ENCODE measurements at regions not wholly inside any gene's neighbourhood (a gene's known extent, or its start where the extent isn't known, plus 50 kb on each side); places are given as distances from the start of the nearest gene placed in this dataset.
"Not testable (repeated sequence)": the region's sequence is repeated elsewhere in the genome, so short reads cannot be mapped to it uniquely, and the experiment has no call there.

- Mint-ChIP-seq H3K27ac (no peak overlapping the region), H3K27me3 (no peaks in the 10 kb centered on the region), H3K4me1 (ENCODE audit: low read depth) (no peaks in the 10 kb centered on the region), H3K4me3 (no peak overlapping the region), H3K36me3 (ENCODE audit: low read depth) (no peaks in the 10 kb centered on the region), H3K9me3 (no peaks in the 10 kb centered on the region)
Measured at GRCh38 chr14:41285186-41285748, 321.4 kb upstream of the LRFN5 start.

GRCh38 chr14:41280745-41281144, 325.9 kb upstream of the LRFN5 start:
- Mint-ChIP-seq H3K4me1 (ENCODE audit: low read depth) (no peaks in the 10 kb centered on the region), H3K27me3 (no peaks in the 10 kb centered on the region), H3K9me3 (no peaks in the 10 kb centered on the region)

GRCh38 chr14:41277450-41277849, 329.2 kb upstream of the LRFN5 start:
- Mint-ChIP-seq H3K4me3 (no peak overlapping the region), H3K36me3 (ENCODE audit: low read depth) (no peaks in the 10 kb centered on the region), H3K27ac (no peak overlapping the region)

More at GRCh38 chr14:41280745-41281144, 325.9 kb upstream of the LRFN5 start:
- Mint-ChIP-seq H3K27ac (no peak overlapping the region), H3K36me3 (ENCODE audit: low read depth) (no peaks in the 10 kb centered on the region), H3K4me3 (no peak overlapping the region)

GRCh38 chr14:41257476-41257875, 349.2 kb upstream of the LRFN5 start:
- H3K4me1 Mint-ChIP-seq (ENCODE audit: low read depth): no peaks in the 10 kb centered on the region
- no peak overlapping the region for H3K27ac Mint-ChIP-seq
- H3K27me3 Mint-ChIP-seq: no peaks in the 10 kb centered on the region
- H3K9me3 Mint-ChIP-seq: no peaks in the 10 kb centered on the region
- H3K4me3 Mint-ChIP-seq: no peak overlapping the region
- no peaks in the 10 kb centered on the region for H3K36me3 Mint-ChIP-seq (ENCODE audit: low read depth)

More at GRCh38 chr14:41277450-41277849, 329.2 kb upstream of the LRFN5 start:
- Mint-ChIP-seq H3K9me3 (no peaks in the 10 kb centered on the region), H3K27me3 (no peaks in the 10 kb centered on the region), H3K4me1 (ENCODE audit: low read depth) (no peaks in the 10 kb centered on the region)

GRCh38 chr14:41235466-41235865, 371.2 kb upstream of the LRFN5 start:
- Mint-ChIP-seq H3K4me3 (no peak overlapping the region), H3K9me3 (peaks cover 4% of the 10 kb centered on the region), H3K27ac (no peak overlapping the region), H3K27me3 (no peaks in the 10 kb centered on the region), H3K36me3 (ENCODE audit: low read depth) (no peaks in the 10 kb centered on the region), H3K4me1 (ENCODE audit: low read depth) (no peaks in the 10 kb centered on the region)

GRCh38 chr14:41230683-41231082, 376.0 kb upstream of the LRFN5 start:
- no peaks in the 10 kb centered on the region for H3K36me3 Mint-ChIP-seq (ENCODE audit: low read depth)
- no peak overlapping the region for H3K27ac Mint-ChIP-seq
- no peaks in the 10 kb centered on the region for H3K4me1 Mint-ChIP-seq (ENCODE audit: low read depth)
- no peaks in the 10 kb centered on the region for H3K27me3 Mint-ChIP-seq
- no peak overlapping the region for H3K4me3 Mint-ChIP-seq
- no peaks in the 10 kb centered on the region for H3K9me3 Mint-ChIP-seq

GRCh38 chr14:41229824-41230223, 376.9 kb upstream of the LRFN5 start:
- H3K4me1 Mint-ChIP-seq (ENCODE audit: low read depth): no peaks in the 10 kb centered on the region
- no peaks in the 10 kb centered on the region for H3K36me3 Mint-ChIP-seq (ENCODE audit: low read depth)
- H3K9me3 Mint-ChIP-seq: no peaks in the 10 kb centered on the region
- H3K27ac Mint-ChIP-seq: no peak overlapping the region
- H3K4me3 Mint-ChIP-seq: no peak overlapping the region
- no peaks in the 10 kb centered on the region for H3K27me3 Mint-ChIP-seq

- Mint-ChIP-seq H3K4me1 (ENCODE audit: low read depth) (no peaks in the 10 kb centered on the region), H3K4me3 (no peak overlapping the region), H3K36me3 (ENCODE audit: low read depth) (no peaks in the 10 kb centered on the region), H3K27ac (no peak overlapping the region), H3K27me3 (no peaks in the 10 kb centered on the region), H3K9me3 (no peaks in the 10 kb centered on the region)
Measured at GRCh38 chr14:41225433-41225832, 381.2 kb upstream of the LRFN5 start.

GRCh38 chr14:41222581-41222980, 384.1 kb upstream of the LRFN5 start:
- no peaks in the 10 kb centered on the region for H3K4me1 Mint-ChIP-seq (ENCODE audit: low read depth)
- H3K9me3 Mint-ChIP-seq: no peaks in the 10 kb centered on the region
- no peak overlapping the region for H3K4me3 Mint-ChIP-seq
- H3K27me3 Mint-ChIP-seq: no peaks in the 10 kb centered on the region
- H3K27ac Mint-ChIP-seq: no peak overlapping the region
- H3K36me3 Mint-ChIP-seq (ENCODE audit: low read depth): no peaks in the 10 kb centered on the region

- not testable (repeated sequence) for H3K27ac Mint-ChIP-seq; H3K36me3 Mint-ChIP-seq (ENCODE audit: low read depth); H3K27me3 Mint-ChIP-seq; H3K4me1 Mint-ChIP-seq (ENCODE audit: low read depth); H3K4me3 Mint-ChIP-seq; H3K9me3 Mint-ChIP-seq
Measured at GRCh38 chr14:41214978-41215377, 391.7 kb upstream of the LRFN5 start.

- Mint-ChIP-seq H3K27me3 (no peaks in the 10 kb centered on the region), H3K27ac (no peak overlapping the region), H3K4me1 (ENCODE audit: low read depth) (no peaks in the 10 kb centered on the region), H3K36me3 (ENCODE audit: low read depth) (no peaks in the 10 kb centered on the region), H3K9me3 (no peaks in the 10 kb centered on the region), H3K4me3 (no peak overlapping the region)
Measured at GRCh38 chr14:41201696-41202095, 405.0 kb upstream of the LRFN5 start.

- peaks cover 1% of the 10 kb centered on the region for H3K9me3 Mint-ChIP-seq
- no peaks in the 10 kb centered on the region for H3K36me3 Mint-ChIP-seq (ENCODE audit: low read depth)
- no peak overlapping the region for H3K27ac Mint-ChIP-seq
- no peaks in the 10 kb centered on the region for H3K27me3 Mint-ChIP-seq
- no peaks in the 10 kb centered on the region for H3K4me1 Mint-ChIP-seq (ENCODE audit: low read depth)
- H3K4me3 Mint-ChIP-seq: no peak overlapping the region
Measured at GRCh38 chr14:41187868-41188267, 418.8 kb upstream of the LRFN5 start.

- no peaks in the 10 kb centered on the region for H3K9me3 Mint-ChIP-seq
- H3K27ac Mint-ChIP-seq: no peak overlapping the region
- no peak overlapping the region for H3K4me3 Mint-ChIP-seq
- H3K27me3 Mint-ChIP-seq: no peaks in the 10 kb centered on the region
- H3K36me3 Mint-ChIP-seq (ENCODE audit: low read depth): no peaks in the 10 kb centered on the region
- H3K4me1 Mint-ChIP-seq (ENCODE audit: low read depth): no peaks in the 10 kb centered on the region
Measured at GRCh38 chr14:41171045-41171444, 435.6 kb upstream of the LRFN5 start.

- H3K4me1 Mint-ChIP-seq (ENCODE audit: low read depth): no peaks in the 10 kb centered on the region
- no peak overlapping the region for H3K4me3 Mint-ChIP-seq
- no peak overlapping the region for H3K27ac Mint-ChIP-seq
- no peaks in the 10 kb centered on the region for H3K27me3 Mint-ChIP-seq
- H3K36me3 Mint-ChIP-seq (ENCODE audit: low read depth): no peaks in the 10 kb centered on the region
- no peaks in the 10 kb centered on the region for H3K9me3 Mint-ChIP-seq
Measured at GRCh38 chr14:41167040-41167439, 439.6 kb upstream of the LRFN5 start.

GRCh38 chr14:41154143-41154807, 452.4 kb upstream of the LRFN5 start:
- no peaks in the 10 kb centered on the region for H3K27me3 Mint-ChIP-seq
- peaks cover 6% of the 10 kb centered on the region for H3K9me3 Mint-ChIP-seq
- H3K36me3 Mint-ChIP-seq (ENCODE audit: low read depth): no peaks in the 10 kb centered on the region
- H3K4me1 Mint-ChIP-seq (ENCODE audit: low read depth): no peaks in the 10 kb centered on the region
- no peak overlapping the region for H3K27ac Mint-ChIP-seq
- H3K4me3 Mint-ChIP-seq: no peak overlapping the region

GRCh38 chr14:41146391-41146790, 460.3 kb upstream of the LRFN5 start:
- no peak overlapping the region for H3K4me3 Mint-ChIP-seq
- H3K4me1 Mint-ChIP-seq (ENCODE audit: low read depth): no peaks in the 10 kb centered on the region
- no peaks in the 10 kb centered on the region for H3K9me3 Mint-ChIP-seq
- H3K27ac Mint-ChIP-seq: no peak overlapping the region
- H3K27me3 Mint-ChIP-seq: no peaks in the 10 kb centered on the region
- no peaks in the 10 kb centered on the region for H3K36me3 Mint-ChIP-seq (ENCODE audit: low read depth)
